Neuron (in vitro differentiated cells): ENCODE measurements at regions not wholly inside any gene's neighbourhood (a gene's known extent, or its start where the extent isn't known, plus 50 kb on each side); places are given as distances from the start of the nearest gene placed in this dataset.

Experiments used
- H2AFZ ChIP-seq: one replicate; pipeline ENCODE4 v1.6.1; 2013; ENCODE audit warnings: low read depth, mild to moderate bottlenecking, inconsistent platforms, low read length, moderate library complexity
- H3K27me3 ChIP-seq: one replicate; pipeline ENCODE4 v1.6.1; 2013; ENCODE audit warnings: low read length; ENCODE audit not compliant: insufficient read depth
- H3K36me3 ChIP-seq: one replicate; pipeline ENCODE4 v1.6.1; 2013; ENCODE audit warnings: low read length; ENCODE audit not compliant: insufficient read depth
- H3K4me1 ChIP-seq: one replicate; pipeline ENCODE4 v1.6.1; 2013; ENCODE audit warnings: low read length; ENCODE audit not compliant: insufficient read depth
- H3K4me3 ChIP-seq: 2 replicates; pipeline ENCODE4 v1.5.1; 2013; ENCODE audit warnings: mild to moderate bottlenecking, low read length, moderate library complexity
- H3K9me3 ChIP-seq: one replicate; pipeline ENCODE4 v1.6.1; 2013; ENCODE audit warnings: low read length

GRCh38 chr7:136078630-136079029 lies 101.5 kb upstream of the MTPN start:
- H2AFZ ChIP-seq: no peak overlapping the region
- no peaks in the 10 kb centered on the region for H3K4me1 ChIP-seq
- H3K4me3 ChIP-seq: no peak overlapping the region
- H3K9me3 ChIP-seq: no peaks in the 10 kb centered on the region
- H3K36me3 ChIP-seq: no peaks in the 10 kb centered on the region
- H3K27me3 ChIP-seq: no peaks in the 10 kb centered on the region

- H3K27me3 ChIP-seq: no peaks in the 10 kb centered on the region
- no peaks in the 10 kb centered on the region for H3K9me3 ChIP-seq
- H3K36me3 ChIP-seq: no peaks in the 10 kb centered on the region
- H3K4me1 ChIP-seq: no peaks in the 10 kb centered on the region
- H2AFZ ChIP-seq: no peak overlapping the region
- H3K4me3 ChIP-seq: no peak overlapping the region
Observed at GRCh38 chr7:136076954-136077353, 99.8 kb upstream of the MTPN start.

GRCh38 chr7:136074843-136075242 lies 97.7 kb upstream of the MTPN start:
- H3K36me3 ChIP-seq: no peaks in the 10 kb centered on the region
- H3K27me3 ChIP-seq: no peaks in the 10 kb centered on the region
- no peak overlapping the region for H3K4me3 ChIP-seq
- no peaks in the 10 kb centered on the region for H3K9me3 ChIP-seq
- no peaks in the 10 kb centered on the region for H3K4me1 ChIP-seq
- no peak overlapping the region for H2AFZ ChIP-seq

- Histone ChIP-seq H3K27me3 (no peaks in the 10 kb centered on the region), H3K4me1 (no peaks in the 10 kb centered on the region), H3K4me3 (no peak overlapping the region), H3K9me3 (no peaks in the 10 kb centered on the region), H3K36me3 (no peaks in the 10 kb centered on the region), H2AFZ (no peak overlapping the region)
Observed at GRCh38 chr7:136072447-136072846, 95.3 kb upstream of the MTPN start.

- no peaks in the 10 kb centered on the region for H3K4me1 ChIP-seq
- H3K9me3 ChIP-seq: no peaks in the 10 kb centered on the region
- no peaks in the 10 kb centered on the region for H3K27me3 ChIP-seq
- H3K36me3 ChIP-seq: no peaks in the 10 kb centered on the region
- H3K4me3 ChIP-seq: no peak overlapping the region
- no peak overlapping the region for H2AFZ ChIP-seq
Observed at GRCh38 chr7:136070736-136071505, 93.8 kb upstream of the MTPN start.

- Histone ChIP-seq H3K27me3 (no peaks in the 10 kb centered on the region), H3K4me3 (no peak overlapping the region), H2AFZ (no peak overlapping the region)
Observed at GRCh38 chr7:136069840-136070529, 92.8 kb upstream of the MTPN start.

GRCh38 chr7:136067277-136067676 lies 90.1 kb upstream of the MTPN start:
- Histone ChIP-seq H3K4me1 (no peaks in the 10 kb centered on the region), H3K36me3 (no peaks in the 10 kb centered on the region), H3K27me3 (no peaks in the 10 kb centered on the region), H3K9me3 (no peaks in the 10 kb centered on the region), H2AFZ (no peak overlapping the region), H3K4me3 (no peak overlapping the region)

More at GRCh38 chr7:136069840-136070529, 92.8 kb upstream of the MTPN start:
- no peaks in the 10 kb centered on the region for H3K36me3 ChIP-seq
- H3K4me1 ChIP-seq: no peaks in the 10 kb centered on the region
- no peaks in the 10 kb centered on the region for H3K9me3 ChIP-seq

GRCh38 chr7:136066304-136067143 lies 89.4 kb upstream of the MTPN start:
- Histone ChIP-seq H3K4me1 (no peaks in the 10 kb centered on the region), H3K4me3 (no peak overlapping the region), H3K9me3 (no peaks in the 10 kb centered on the region), H3K27me3 (no peaks in the 10 kb centered on the region), H3K36me3 (no peaks in the 10 kb centered on the region), H2AFZ (no peak overlapping the region)

- no peaks in the 10 kb centered on the region for H3K36me3 ChIP-seq
- no peaks in the 10 kb centered on the region for H3K4me1 ChIP-seq
- H3K27me3 ChIP-seq: no peaks in the 10 kb centered on the region
- no peak overlapping the region for H3K4me3 ChIP-seq
- no peaks in the 10 kb centered on the region for H3K9me3 ChIP-seq
- no peak overlapping the region for H2AFZ ChIP-seq
Observed at GRCh38 chr7:136064627-136065237, 87.6 kb upstream of the MTPN start.

- Histone ChIP-seq H2AFZ (no peak overlapping the region), H3K4me3 (no peak overlapping the region)
Observed at GRCh38 chr7:136064081-136064480, 86.9 kb upstream of the MTPN start.

GRCh38 chr7:136063326-136063666 lies 86.1 kb upstream of the MTPN start:
- Histone ChIP-seq H3K4me3 (no peak overlapping the region), H3K4me1 (peaks cover 6% of the 10 kb centered on the region), H2AFZ (no peak overlapping the region), H3K9me3 (no peaks in the 10 kb centered on the region), H3K27me3 (no peaks in the 10 kb centered on the region), H3K36me3 (no peaks in the 10 kb centered on the region)

More at GRCh38 chr7:136064081-136064480, 86.9 kb upstream of the MTPN start:
- no peaks in the 10 kb centered on the region for H3K36me3 ChIP-seq
- H3K27me3 ChIP-seq: no peaks in the 10 kb centered on the region
- no peaks in the 10 kb centered on the region for H3K4me1 ChIP-seq
- no peaks in the 10 kb centered on the region for H3K9me3 ChIP-seq

GRCh38 chr7:136062625-136063325 lies 85.6 kb upstream of the MTPN start:
- Histone ChIP-seq H3K9me3 (no peaks in the 10 kb centered on the region), H3K27me3 (no peaks in the 10 kb centered on the region), H3K4me1 (peaks cover 11% of the 10 kb centered on the region), H2AFZ (no peak overlapping the region), H3K36me3 (no peaks in the 10 kb centered on the region), H3K4me3 (no peak overlapping the region)
